GM12874 (cell line): ENCODE measurements at regions not wholly inside any gene's neighbourhood (a gene's known extent, or its start where the extent isn't known, plus 50 kb on each side); places are given as distances from the start of the nearest gene placed in this dataset.

Experiments
- CTCF ChIP-seq: IDR thresholded peaks from 2 replicates; pipeline ENCODE4 v1.5.1; 2011; ENCODE audit warnings: low read depth, mild to moderate bottlenecking, control low read depth, low read length, moderate library complexity; ENCODE audit not compliant: insufficient read depth

- TF ChIP-seq CTCF = no peak
These were observed 240.6 kb downstream of the RBM19 start for GRCh38 chr12:113725557-113725876.

GRCh38 chr12:113724794-113725556 lies 241.2 kb downstream of the RBM19 start:
- TF ChIP-seq CTCF = no peak

GRCh38 chr12:113723631-113724030 lies 242.5 kb downstream of the RBM19 start:
- TF ChIP-seq CTCF = no peak

- TF ChIP-seq CTCF = no peak
These were observed 243.4 kb downstream of the RBM19 start for GRCh38 chr12:113722747-113723146.

- TF ChIP-seq CTCF = no peak
These were observed 245.5 kb downstream of the RBM19 start for GRCh38 chr12:113720629-113721028.

GRCh38 chr12:113719911-113720591 lies 246.1 kb downstream of the RBM19 start:
- TF ChIP-seq CTCF = no peak

GRCh38 chr12:113713156-113713555 lies 241.5 kb upstream of the LHX5 start:
- no peak for TF ChIP-seq CTCF
